HG02852 (cell line): ENCODE measurements at regions not wholly inside any gene's neighbourhood (a gene's known extent, or its start where the extent isn't known, plus 50 kb on each side); places are given as distances from the start of the nearest gene placed in this dataset.

Source experiments
- ATAC-seq: cut with Tn5 transposase; IDR thresholded peaks from one replicate; pipeline ENCODE4 v1.9.1; 2021; ENCODE audit warnings: mild to moderate bottlenecking, moderate library complexity; ENCODE audit not compliant: unreplicated experiment

GRCh38 chr9:99391937-99392594 lies 170.0 kb downstream of the SEC61B start:
- ATAC-seq = no peak

- ATAC-seq = no peak
Measured at GRCh38 chr9:99392986-99393385, 170.9 kb downstream of the SEC61B start.

GRCh38 chr9:99393993-99394392 lies 171.9 kb downstream of the SEC61B start:
- no peak for ATAC-seq

- ATAC-seq = no peak
Measured at GRCh38 chr9:99398241-99398640, 176.2 kb downstream of the SEC61B start.

GRCh38 chr9:99399474-99399873 lies 177.4 kb downstream of the SEC61B start:
- ATAC-seq = no peak

GRCh38 chr9:99400184-99400731 lies 178.2 kb downstream of the SEC61B start:
- no peak for ATAC-seq

GRCh38 chr9:99401680-99402504 lies 179.8 kb downstream of the SEC61B start:
- ATAC-seq = no peak

GRCh38 chr9:99403371-99403770 lies 181.3 kb downstream of the SEC61B start:
- no peak for ATAC-seq

- no peak for ATAC-seq
Measured at GRCh38 chr9:99405359-99405758, 183.3 kb downstream of the SEC61B start.

- ATAC-seq = no peak
Measured at GRCh38 chr9:99406939-99407338, 184.9 kb downstream of the SEC61B start.

GRCh38 chr9:99411068-99411467 lies 189.0 kb downstream of the SEC61B start:
- ATAC-seq = no peak

- ATAC-seq = no peak
Measured at GRCh38 chr9:99411479-99412115, 189.5 kb downstream of the SEC61B start.

GRCh38 chr9:99412606-99413005 lies 190.5 kb downstream of the SEC61B start:
- no peak for ATAC-seq

- no peak for ATAC-seq
Measured at GRCh38 chr9:99414321-99414720, 192.2 kb downstream of the SEC61B start.

- ATAC-seq = no peak
Measured at GRCh38 chr9:99415606-99416005, 193.5 kb downstream of the SEC61B start.

GRCh38 chr9:99416007-99416406 lies 193.9 kb downstream of the SEC61B start:
- ATAC-seq = no peak

GRCh38 chr9:99419070-99419469 lies 197.0 kb downstream of the SEC61B start:
- ATAC-seq = no peak

- ATAC-seq = no peak
Measured at GRCh38 chr9:99421369-99421768, 199.3 kb downstream of the SEC61B start.

GRCh38 chr9:99425124-99425523 lies 203.0 kb downstream of the SEC61B start:
- no peak for ATAC-seq

GRCh38 chr9:99425923-99426842 lies 204.1 kb downstream of the SEC61B start:
- ATAC-seq = no peak

GRCh38 chr9:99427260-99427659 lies 205.2 kb downstream of the SEC61B start:
- no peak for ATAC-seq
